Astrocyte of the spinal cord (primary cell): ENCODE measurements at regions not wholly inside any gene's neighbourhood (a gene's known extent, or its start where the extent isn't known, plus 50 kb on each side); places are given as distances from the start of the nearest gene placed in this dataset.

ENCODE experiments used
- DNase-seq: peaks from one replicate; pipeline ENCODE4 v3.0.0; 2011; ENCODE audit warnings: low read depth, low spot score
- H3K4me3 ChIP-seq: 2 replicates; pipeline ENCODE4 v1.5.1; 2011; ENCODE audit warnings: low read depth, mild to moderate bottlenecking, low read length, moderate library complexity
- CTCF ChIP-seq: IDR thresholded peaks from 2 replicates; pipeline ENCODE4 v1.5.1; 2012; ENCODE audit warnings: low read depth, mild to moderate bottlenecking, low read length, inconsistent platforms
- in situ Hi-C: cut with HindIII; loops from 2 replicates; pipeline ENCODE4 v1.10.0; 2017; ENCODE audit warnings: low sequenced_read_pairs

- no peak for TF ChIP-seq CTCF
- DNase-seq, result no peak
- in situ Hi-C loops, result no loop called here
- H3K4me3 ChIP-seq, result no peak overlapping the region
Measured at GRCh38 chr15:69910514-69910913, 187.2 kb downstream of the TLE3 start.

DNA sequence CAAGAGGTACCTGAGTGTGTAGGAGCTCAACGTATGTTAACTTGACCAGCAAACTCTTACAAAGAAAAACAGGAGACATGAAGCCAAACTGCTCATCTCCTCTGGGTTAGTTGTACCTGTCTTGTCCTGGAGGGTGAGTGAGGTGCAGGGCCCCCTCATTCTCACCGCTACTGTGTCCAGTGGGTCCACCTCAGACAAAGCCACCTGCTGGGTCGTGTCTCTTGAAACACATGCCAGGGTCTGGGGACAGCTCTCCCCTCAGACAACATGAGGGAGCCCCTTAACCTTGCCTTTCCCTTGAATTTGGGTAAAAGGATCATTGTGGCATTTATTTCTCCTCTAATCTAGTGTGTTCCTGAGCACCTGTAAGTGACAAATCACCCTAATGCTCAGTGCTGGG lies 185.6 kb downstream of the TLE3 start:
- H3K4me3 ChIP-seq, result no peak overlapping the region
- DNase-seq, result no peak
- no peak for TF ChIP-seq CTCF
- in situ Hi-C loops, result no loop called here

- in situ Hi-C loops, result no loop called here
- TF ChIP-seq CTCF, result no peak
- no peak for DNase-seq
- H3K4me3 ChIP-seq, result no peak overlapping the region
Measured at GRCh38 chr15:69914040-69914439, 183.7 kb downstream of the TLE3 start.

DNA sequence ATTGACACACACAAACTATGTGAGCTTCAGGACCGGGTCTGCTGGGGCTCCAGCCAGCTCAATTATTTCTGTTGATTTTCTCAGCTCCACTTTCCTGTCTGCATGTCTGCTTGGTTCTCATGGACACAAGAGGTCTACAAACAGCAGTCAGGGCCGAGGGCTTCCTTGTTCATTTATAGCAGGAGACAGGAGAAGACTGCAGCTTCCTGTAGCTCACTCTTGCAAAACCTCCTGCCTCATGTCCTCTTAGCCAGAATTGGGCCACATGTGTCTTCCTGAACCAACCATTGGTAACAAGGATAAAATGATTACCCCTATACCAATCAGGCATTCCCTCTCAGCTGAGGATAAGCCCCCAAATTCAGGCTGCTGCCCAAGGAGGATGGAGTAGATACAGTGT lies 182.8 kb downstream of the TLE3 start:
- no peak for DNase-seq
- TF ChIP-seq CTCF, result no peak
- in situ Hi-C loops, result no loop called here
- H3K4me3 ChIP-seq, result no peak overlapping the region

DNA sequence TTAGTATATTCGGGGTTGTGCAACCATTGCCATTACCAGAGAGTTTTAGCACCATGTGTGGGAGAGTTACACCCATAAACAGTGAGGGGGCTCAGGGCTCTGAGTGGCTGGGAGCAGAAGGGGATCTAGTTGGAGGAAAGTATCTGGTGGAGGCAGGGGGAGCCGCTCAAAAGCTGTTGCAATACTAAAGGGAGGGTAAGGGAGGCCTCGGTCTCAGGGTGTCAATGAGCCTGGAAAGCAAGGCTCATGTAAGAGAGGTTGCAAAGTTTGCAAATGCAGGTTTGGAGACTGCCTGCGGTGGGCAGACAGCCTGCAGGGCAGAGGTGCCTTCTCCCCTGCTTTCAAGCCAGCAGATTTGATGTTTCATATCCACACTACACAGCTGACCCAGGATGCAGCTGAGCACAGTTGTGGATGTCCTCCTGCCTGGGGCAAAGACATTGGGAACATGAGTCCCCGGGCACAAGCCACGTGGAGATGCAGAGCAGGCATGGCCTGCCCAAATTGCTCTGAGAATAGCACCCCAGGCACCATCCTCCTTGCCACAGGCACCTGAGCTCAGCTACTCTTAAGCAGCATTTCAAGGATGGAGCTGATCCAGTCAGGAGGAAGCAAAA lies 181.4 kb downstream of the TLE3 start:
- in situ Hi-C loops, result no loop called here
- no peak for TF ChIP-seq CTCF
- no peak for DNase-seq
- no peak overlapping the region for H3K4me3 ChIP-seq

GRCh38 chr15:69917056-69917455 lies 180.7 kb downstream of the TLE3 start:
- TF ChIP-seq CTCF, result no peak
- in situ Hi-C loops, result no loop called here
- DNase-seq, result no peak
- no peak overlapping the region for H3K4me3 ChIP-seq

DNA sequence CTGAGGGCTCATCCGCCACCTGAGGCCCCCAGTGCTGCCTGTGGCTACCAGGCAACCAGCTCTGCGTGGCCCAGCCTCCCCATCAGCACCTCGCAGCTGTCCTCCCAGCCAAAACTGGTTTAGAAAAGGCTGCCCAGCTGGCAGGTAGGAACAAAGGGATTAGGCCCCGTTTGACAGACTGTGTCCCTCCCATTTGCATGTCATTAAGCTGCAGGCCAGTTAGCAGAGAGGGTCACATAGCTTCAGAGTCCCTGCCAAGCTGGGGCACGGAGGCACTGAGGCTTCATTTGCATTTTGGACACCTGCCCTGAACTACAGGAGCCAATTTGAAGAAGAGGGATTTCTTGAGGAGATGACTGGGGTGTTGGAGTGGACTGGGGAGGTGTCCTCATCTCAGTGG lies 177.9 kb downstream of the TLE3 start:
- in situ Hi-C loops, result no loop called here
- DNase-seq, result no peak
- no peak for TF ChIP-seq CTCF
- H3K4me3 ChIP-seq, result no peak overlapping the region
